ENCODE measurements at regions not wholly inside any gene's neighbourhood (a gene's known extent, or its start where the extent isn't known, plus 50 kb on each side); places are given as distances from the start of the nearest gene placed in this dataset.
"Not testable (repeated sequence)": the region's sequence is repeated elsewhere in the genome, so short reads cannot be mapped to it uniquely, and the experiment has no call there.

DNA sequence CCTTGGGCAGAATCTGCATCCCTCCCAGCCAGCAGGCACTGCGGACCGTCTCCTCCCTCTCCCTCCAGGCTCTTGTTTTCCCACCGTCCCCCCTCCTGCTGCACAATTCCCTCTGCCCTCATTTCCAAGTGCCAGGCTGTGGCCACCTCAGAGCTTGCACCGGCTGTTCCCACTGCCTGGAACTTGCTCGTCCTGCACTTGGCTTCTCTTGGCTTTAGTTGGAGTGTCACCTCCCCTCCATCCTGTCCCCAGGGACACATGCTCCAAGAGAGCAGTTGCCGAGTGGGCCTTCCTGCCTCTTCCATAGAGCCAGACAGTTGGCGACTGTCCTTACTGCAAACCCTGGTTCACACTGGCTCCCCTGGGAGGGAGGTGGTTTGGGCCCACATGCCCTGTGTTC, 87.0 kb upstream of the DRD5 start:
- H4K20me1 ChIP-seq (replicated peaks; ENCODE audit: control insufficient read depth, extremely low read depth, insufficient read depth, low read length); intact Hi-C loops (cut with micrococcal nuclease); H2AFZ ChIP-seq (ENCODE audit: low read depth, low read length); H3K4me3 ChIP-seq (replicated peaks in 1 of 3; ENCODE audit: insufficient read depth in 1 of 3, low read depth in 1 of 3, low read length in 3 of 3); POLR2A ChIA-PET; H3K27me3 ChIP-seq (ENCODE audit: control insufficient read depth in 2 of 2, insufficient read depth in 2 of 2, low read length in 2 of 2); dilution Hi-C loops (cut with MboI; ENCODE audit: extremely low pct_ligation_motif_present, low sequenced_read_pairs); BruUV-seq (replicated peaks); H3K9me1 ChIP-seq (replicated peaks; ENCODE audit: control insufficient read depth, extremely low read depth, insufficient read depth, low read length); H3K9ac ChIP-seq (replicated peaks; ENCODE audit: extremely low read depth, insufficient read depth, low read length); CTCF ChIA-PET; H3K9me3 ChIP-seq (replicated peaks; ENCODE audit: control insufficient read depth, insufficient read depth, low read length); H3K27ac ChIP-seq (ENCODE audit: insufficient read depth, low read depth, low read length); FAIRE-seq; H3K36me3 ChIP-seq (ENCODE audit: control insufficient read depth in 2 of 2, extremely low read depth in 1 of 2, insufficient read depth in 2 of 2, low read length in 2 of 2); DNase-seq (ENCODE audit: low read depth, low spot score); H3K79me2 ChIP-seq (ENCODE audit: control insufficient read depth, insufficient read depth, low read length); H3K4me2 ChIP-seq (ENCODE audit: insufficient read depth, low read length); H3K4me1 ChIP-seq (ENCODE audit: control insufficient read depth, extremely low read depth, insufficient read depth, low read length): not testable (repeated sequence)

DNA sequence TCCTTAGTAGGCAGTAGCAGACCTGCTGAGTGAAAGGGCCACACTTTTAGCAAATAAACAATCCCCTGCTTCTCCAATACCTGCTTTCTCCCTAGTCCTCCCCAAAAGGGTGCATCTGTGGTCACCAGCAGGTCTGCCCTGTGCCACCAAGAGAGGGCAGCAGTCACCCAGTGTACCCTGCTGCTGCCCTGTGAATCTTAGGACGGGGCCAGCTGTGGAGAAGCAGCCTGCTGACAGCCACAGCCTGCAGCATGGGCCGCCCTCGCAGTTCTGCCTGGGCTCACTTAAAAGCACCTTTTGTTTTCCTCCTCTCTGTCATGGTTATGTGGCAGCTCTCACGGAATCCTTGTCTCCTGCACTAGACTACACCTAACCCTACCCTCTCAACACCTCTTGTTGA, 85.4 kb upstream of the DRD5 start:
- H3K9me1 ChIP-seq (replicated peaks; ENCODE audit: control insufficient read depth, extremely low read depth, insufficient read depth, low read length); POLR2A ChIA-PET; DNase-seq (ENCODE audit: low read depth, low spot score); CTCF ChIA-PET; H4K20me1 ChIP-seq (replicated peaks; ENCODE audit: control insufficient read depth, extremely low read depth, insufficient read depth, low read length); dilution Hi-C loops (cut with MboI; ENCODE audit: extremely low pct_ligation_motif_present, low sequenced_read_pairs); H2AFZ ChIP-seq (ENCODE audit: low read depth, low read length); H3K4me1 ChIP-seq (ENCODE audit: control insufficient read depth, extremely low read depth, insufficient read depth, low read length); intact Hi-C loops (cut with micrococcal nuclease); H3K36me3 ChIP-seq (ENCODE audit: control insufficient read depth in 2 of 2, extremely low read depth in 1 of 2, insufficient read depth in 2 of 2, low read length in 2 of 2); H3K9ac ChIP-seq (replicated peaks; ENCODE audit: extremely low read depth, insufficient read depth, low read length); FAIRE-seq; H3K79me2 ChIP-seq (ENCODE audit: control insufficient read depth, insufficient read depth, low read length); H3K9me3 ChIP-seq (replicated peaks; ENCODE audit: control insufficient read depth, insufficient read depth, low read length); H3K27ac ChIP-seq (ENCODE audit: insufficient read depth, low read depth, low read length); H3K4me3 ChIP-seq (replicated peaks in 1 of 3; ENCODE audit: insufficient read depth in 1 of 3, low read depth in 1 of 3, low read length in 3 of 3); BruUV-seq (replicated peaks); H3K27me3 ChIP-seq (ENCODE audit: control insufficient read depth in 2 of 2, insufficient read depth in 2 of 2, low read length in 2 of 2); H3K4me2 ChIP-seq (ENCODE audit: insufficient read depth, low read length): not testable (repeated sequence)
- TF ChIP-seq, protein P1, sequence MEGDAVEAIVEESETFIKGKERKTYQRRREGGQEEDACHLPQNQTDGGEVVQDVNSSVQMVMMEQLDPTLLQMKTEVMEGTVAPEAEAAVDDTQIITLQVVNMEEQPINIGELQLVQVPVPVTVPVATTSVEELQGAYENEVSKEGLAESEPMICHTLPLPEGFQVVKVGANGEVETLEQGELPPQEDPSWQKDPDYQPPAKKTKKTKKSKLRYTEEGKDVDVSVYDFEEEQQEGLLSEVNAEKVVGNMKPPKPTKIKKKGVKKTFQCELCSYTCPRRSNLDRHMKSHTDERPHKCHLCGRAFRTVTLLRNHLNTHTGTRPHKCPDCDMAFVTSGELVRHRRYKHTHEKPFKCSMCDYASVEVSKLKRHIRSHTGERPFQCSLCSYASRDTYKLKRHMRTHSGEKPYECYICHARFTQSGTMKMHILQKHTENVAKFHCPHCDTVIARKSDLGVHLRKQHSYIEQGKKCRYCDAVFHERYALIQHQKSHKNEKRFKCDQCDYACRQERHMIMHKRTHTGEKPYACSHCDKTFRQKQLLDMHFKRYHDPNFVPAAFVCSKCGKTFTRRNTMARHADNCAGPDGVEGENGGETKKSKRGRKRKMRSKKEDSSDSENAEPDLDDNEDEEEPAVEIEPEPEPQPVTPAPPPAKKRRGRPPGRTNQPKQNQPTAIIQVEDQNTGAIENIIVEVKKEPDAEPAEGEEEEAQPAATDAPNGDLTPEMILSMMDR (IDR thresholded peaks at IDR 0.05; ENCODE audit: extremely low read depth in 1 of 2, insufficient read depth in 1 of 2, low read depth in 1 of 2, low read length in 2 of 2): peak in 1 of 2 donors; percentile 18

DNA sequence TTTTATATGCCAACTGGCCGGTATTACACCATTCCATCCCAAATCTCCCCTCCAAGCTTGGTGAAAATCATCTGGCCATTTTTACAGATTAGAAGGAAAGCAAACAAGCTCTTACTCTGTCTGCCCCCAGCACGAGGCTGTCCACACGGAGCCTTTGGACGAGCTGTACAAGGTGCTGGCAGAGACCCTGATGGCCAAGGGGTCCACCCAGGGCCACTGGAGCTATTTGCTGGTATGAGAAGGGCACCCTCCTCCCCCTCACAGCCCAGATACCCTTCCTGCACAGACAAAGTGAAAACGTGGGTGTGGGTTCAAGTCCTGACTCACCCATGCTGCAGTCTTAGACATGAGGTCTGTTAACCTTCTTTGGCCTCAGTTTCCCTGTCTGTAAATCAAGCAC, 84.9 kb upstream of the DRD5 start:
- H3K9ac ChIP-seq (replicated peaks; ENCODE audit: extremely low read depth, insufficient read depth, low read length); intact Hi-C loops (cut with micrococcal nuclease); H3K27ac ChIP-seq (ENCODE audit: insufficient read depth, low read depth, low read length); DNase-seq (ENCODE audit: low read depth, low spot score); H3K4me2 ChIP-seq (ENCODE audit: insufficient read depth, low read length); H3K4me1 ChIP-seq (ENCODE audit: control insufficient read depth, extremely low read depth, insufficient read depth, low read length); H2AFZ ChIP-seq (ENCODE audit: low read depth, low read length); H3K36me3 ChIP-seq (ENCODE audit: control insufficient read depth in 2 of 2, extremely low read depth in 1 of 2, insufficient read depth in 2 of 2, low read length in 2 of 2); BruUV-seq (replicated peaks); H3K4me3 ChIP-seq (replicated peaks in 1 of 3; ENCODE audit: insufficient read depth in 1 of 3, low read depth in 1 of 3, low read length in 3 of 3); H3K9me1 ChIP-seq (replicated peaks; ENCODE audit: control insufficient read depth, extremely low read depth, insufficient read depth, low read length); H4K20me1 ChIP-seq (replicated peaks; ENCODE audit: control insufficient read depth, extremely low read depth, insufficient read depth, low read length); dilution Hi-C loops (cut with MboI; ENCODE audit: extremely low pct_ligation_motif_present, low sequenced_read_pairs); CTCF ChIA-PET; POLR2A ChIA-PET; H3K9me3 ChIP-seq (replicated peaks; ENCODE audit: control insufficient read depth, insufficient read depth, low read length); H3K27me3 ChIP-seq (ENCODE audit: control insufficient read depth in 2 of 2, insufficient read depth in 2 of 2, low read length in 2 of 2); FAIRE-seq; H3K79me2 ChIP-seq (ENCODE audit: control insufficient read depth, insufficient read depth, low read length): not testable (repeated sequence)

DNA sequence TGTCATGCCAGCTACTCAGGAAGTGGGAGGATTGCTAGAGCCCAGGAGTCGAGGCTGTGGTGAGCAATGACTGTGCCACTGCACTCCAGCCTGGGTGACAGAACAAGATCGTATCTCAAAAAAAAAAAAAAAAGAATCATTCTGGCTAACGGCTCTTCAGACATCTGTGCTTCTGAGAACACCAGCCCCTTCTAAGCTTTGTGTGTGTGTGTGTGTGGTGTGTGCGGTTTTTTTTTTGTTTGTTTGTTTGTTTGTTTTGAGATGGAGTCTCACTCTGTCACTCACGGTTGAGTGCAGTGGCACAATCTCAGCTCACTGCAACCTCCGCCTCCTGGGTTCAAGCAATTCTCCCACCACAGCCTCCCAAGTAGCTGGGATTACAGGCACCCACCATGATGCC, 79.4 kb upstream of the DRD5 start:
- H3K9me3 ChIP-seq (replicated peaks; ENCODE audit: control insufficient read depth, insufficient read depth, low read length); H3K27me3 ChIP-seq (ENCODE audit: control insufficient read depth in 2 of 2, insufficient read depth in 2 of 2, low read length in 2 of 2); dilution Hi-C loops (cut with MboI; ENCODE audit: extremely low pct_ligation_motif_present, low sequenced_read_pairs); H3K27ac ChIP-seq (ENCODE audit: insufficient read depth, low read depth, low read length); H3K4me1 ChIP-seq (ENCODE audit: control insufficient read depth, extremely low read depth, insufficient read depth, low read length); FAIRE-seq; POLR2A ChIA-PET; BruUV-seq (replicated peaks); H3K4me3 ChIP-seq (replicated peaks in 1 of 3; ENCODE audit: insufficient read depth in 1 of 3, low read depth in 1 of 3, low read length in 3 of 3); H2AFZ ChIP-seq (ENCODE audit: low read depth, low read length); H3K4me2 ChIP-seq (ENCODE audit: insufficient read depth, low read length); H3K9ac ChIP-seq (replicated peaks; ENCODE audit: extremely low read depth, insufficient read depth, low read length); H3K36me3 ChIP-seq (ENCODE audit: control insufficient read depth in 2 of 2, extremely low read depth in 1 of 2, insufficient read depth in 2 of 2, low read length in 2 of 2); DNase-seq (ENCODE audit: low read depth, low spot score); H3K79me2 ChIP-seq (ENCODE audit: control insufficient read depth, insufficient read depth, low read length); H3K9me1 ChIP-seq (replicated peaks; ENCODE audit: control insufficient read depth, extremely low read depth, insufficient read depth, low read length); H4K20me1 ChIP-seq (replicated peaks; ENCODE audit: control insufficient read depth, extremely low read depth, insufficient read depth, low read length): not testable (repeated sequence)
- CTCF ChIA-PET: interaction anchor here (0.8 to 3.1 kb wide), 2 partner anchors 317 to 362 kb away, joined by 3 to 25 read pairs; no protein-coding TSS in a partner anchor
- intact Hi-C loops (cut with micrococcal nuclease): loop anchor here (2.0 to 5.0 kb wide), 2 partner anchors 361 to 845 kb away; no protein-coding TSS in a partner anchor

Measured in endothelial cell of umbilical vein (primary cell).